WI38 (cell line): ENCODE measurements at regions not wholly inside any gene's neighbourhood (a gene's known extent, or its start where the extent isn't known, plus 50 kb on each side); places are given as distances from the start of the nearest gene placed in this dataset.

Experiments used
- H3K4me3 ChIP-seq: 2 replicates; pipeline ENCODE4 v1.5.1; 2011; ENCODE audit warnings: low read depth, mild to moderate bottlenecking, control low read depth, low read length
- TF ChIP-seq, protein P1 (sequence below): IDR thresholded peaks from 2 replicates; pipeline ENCODE4 v1.5.1; 2012; ENCODE audit warnings: low read depth, mild to moderate bottlenecking, control low read depth, low read length

DNA sequence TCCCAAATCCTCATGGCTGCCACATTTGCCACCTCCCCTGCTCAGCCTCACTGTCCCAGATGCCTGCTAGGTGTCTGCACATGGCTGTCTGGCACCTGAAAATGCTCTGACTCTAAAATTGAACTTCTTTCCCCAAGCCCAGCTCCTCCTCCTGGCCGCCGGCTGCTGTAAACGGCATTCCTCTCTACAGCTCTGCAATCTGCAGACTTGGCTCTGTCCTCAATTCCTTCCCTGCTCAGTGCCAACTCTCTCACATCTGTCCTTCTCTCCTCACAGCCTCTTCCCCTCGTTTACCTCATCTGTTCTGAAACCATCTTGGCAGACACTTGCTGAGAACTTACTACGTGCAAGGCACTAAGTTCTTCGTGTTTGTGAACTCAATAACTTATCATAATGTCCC is 169.4 kb upstream of the SYT13 start:
- TF ChIP-seq, protein P1, sequence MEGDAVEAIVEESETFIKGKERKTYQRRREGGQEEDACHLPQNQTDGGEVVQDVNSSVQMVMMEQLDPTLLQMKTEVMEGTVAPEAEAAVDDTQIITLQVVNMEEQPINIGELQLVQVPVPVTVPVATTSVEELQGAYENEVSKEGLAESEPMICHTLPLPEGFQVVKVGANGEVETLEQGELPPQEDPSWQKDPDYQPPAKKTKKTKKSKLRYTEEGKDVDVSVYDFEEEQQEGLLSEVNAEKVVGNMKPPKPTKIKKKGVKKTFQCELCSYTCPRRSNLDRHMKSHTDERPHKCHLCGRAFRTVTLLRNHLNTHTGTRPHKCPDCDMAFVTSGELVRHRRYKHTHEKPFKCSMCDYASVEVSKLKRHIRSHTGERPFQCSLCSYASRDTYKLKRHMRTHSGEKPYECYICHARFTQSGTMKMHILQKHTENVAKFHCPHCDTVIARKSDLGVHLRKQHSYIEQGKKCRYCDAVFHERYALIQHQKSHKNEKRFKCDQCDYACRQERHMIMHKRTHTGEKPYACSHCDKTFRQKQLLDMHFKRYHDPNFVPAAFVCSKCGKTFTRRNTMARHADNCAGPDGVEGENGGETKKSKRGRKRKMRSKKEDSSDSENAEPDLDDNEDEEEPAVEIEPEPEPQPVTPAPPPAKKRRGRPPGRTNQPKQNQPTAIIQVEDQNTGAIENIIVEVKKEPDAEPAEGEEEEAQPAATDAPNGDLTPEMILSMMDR = no peak
- no peak overlapping the region for H3K4me3 ChIP-seq

DNA sequence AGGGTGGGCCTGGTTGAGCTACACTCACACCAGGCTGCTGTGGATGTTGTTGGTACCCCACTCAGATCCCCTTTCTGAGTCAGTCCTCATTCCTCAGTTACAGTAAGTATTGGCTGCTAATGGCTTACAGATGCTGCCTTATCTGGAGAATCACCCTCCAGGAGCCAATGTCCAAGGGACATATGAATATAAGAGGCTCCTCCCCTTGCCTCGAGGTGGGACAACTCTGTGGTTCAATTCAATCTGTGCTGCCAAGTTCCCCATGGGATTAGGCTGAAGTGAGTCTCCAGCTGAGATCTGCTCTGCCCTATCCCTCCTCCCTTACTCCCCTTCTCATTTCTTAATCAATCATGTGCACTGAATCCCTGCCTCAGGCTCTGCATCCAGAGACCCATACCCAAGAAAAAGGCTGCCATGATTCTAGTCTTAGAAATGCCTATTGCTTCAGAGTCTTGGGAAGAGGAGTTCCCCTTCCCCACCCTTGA is 168.8 kb upstream of the SYT13 start:
- H3K4me3 ChIP-seq = no peak overlapping the region
- TF ChIP-seq, protein P1 = no peak

DNA sequence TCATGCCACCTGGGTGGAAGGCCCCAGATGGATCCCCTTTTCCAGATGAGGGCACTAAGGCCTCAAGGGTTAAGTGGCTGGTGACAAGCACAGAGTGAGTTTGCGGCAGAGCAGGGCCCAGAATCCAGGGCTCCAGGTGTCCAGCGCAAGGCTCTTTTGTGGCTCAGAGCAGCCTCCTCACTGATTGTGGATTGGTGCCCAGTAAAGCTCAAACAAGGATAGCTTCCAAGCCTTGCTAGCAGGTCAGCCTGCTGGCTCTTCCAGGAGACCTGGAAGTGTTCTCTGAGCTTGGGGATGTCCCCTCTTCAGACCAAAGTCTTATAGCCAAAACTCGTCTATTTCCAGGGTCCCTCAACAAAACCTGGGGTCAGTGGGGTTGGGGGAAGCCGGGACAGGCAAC is 167.6 kb upstream of the SYT13 start:
- no peak overlapping the region for H3K4me3 ChIP-seq
- TF ChIP-seq, protein P1 = no peak

DNA sequence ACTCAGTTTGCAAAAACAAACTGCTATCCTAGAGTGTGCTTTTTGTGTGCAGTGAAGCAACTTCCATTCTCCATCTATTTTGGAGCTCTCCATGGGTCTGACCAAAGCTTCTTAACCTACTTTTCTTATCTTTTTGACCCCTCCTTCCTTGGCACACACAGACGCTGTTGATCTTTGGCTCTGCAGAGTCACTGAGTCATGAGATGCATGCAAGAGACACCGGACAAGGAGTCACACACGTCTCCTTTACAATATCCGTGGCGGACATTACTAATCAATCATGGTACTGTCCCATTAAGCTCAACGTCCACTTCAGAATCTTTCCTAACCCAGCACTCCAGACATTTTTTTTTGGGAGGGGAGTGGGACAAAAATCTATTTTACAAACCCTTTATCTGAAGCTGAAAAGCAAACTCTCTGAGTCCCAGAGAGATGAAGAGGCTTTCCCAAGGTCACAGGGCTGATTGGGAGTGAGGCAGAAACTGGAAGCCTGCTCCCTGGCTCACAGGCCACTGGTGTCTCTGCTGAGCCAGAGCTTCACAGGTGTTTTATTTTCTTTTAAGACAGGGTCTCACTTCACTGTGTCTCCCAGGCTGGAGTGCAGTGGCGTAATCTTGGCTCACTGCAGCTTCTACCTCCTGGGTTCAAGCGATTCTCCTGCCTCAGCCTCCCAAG is 165.8 kb upstream of the SYT13 start:
- no peak overlapping the region for H3K4me3 ChIP-seq
- TF ChIP-seq, protein P1 = no peak

DNA sequence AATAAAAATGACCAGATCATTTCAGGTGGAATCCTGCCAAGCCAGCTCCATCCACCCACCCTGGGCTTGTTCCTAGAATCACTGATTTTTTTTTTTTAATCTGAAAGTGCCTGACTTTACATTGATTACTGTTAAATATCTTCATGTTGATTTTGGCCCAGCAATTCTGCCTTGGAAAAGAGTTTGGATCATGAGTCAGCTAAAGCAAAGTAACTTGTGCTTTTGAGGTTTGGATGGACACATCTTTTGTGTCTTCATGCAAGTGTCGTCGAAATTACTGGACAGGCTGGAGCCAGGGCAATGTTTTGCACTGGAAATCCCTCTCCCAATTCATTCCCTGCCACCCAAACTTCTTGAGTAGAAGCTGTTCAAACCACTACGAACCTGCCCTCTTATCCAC is 164.0 kb upstream of the SYT13 start:
- H3K4me3 ChIP-seq = no peak overlapping the region
- TF ChIP-seq, protein P1 = no peak

DNA sequence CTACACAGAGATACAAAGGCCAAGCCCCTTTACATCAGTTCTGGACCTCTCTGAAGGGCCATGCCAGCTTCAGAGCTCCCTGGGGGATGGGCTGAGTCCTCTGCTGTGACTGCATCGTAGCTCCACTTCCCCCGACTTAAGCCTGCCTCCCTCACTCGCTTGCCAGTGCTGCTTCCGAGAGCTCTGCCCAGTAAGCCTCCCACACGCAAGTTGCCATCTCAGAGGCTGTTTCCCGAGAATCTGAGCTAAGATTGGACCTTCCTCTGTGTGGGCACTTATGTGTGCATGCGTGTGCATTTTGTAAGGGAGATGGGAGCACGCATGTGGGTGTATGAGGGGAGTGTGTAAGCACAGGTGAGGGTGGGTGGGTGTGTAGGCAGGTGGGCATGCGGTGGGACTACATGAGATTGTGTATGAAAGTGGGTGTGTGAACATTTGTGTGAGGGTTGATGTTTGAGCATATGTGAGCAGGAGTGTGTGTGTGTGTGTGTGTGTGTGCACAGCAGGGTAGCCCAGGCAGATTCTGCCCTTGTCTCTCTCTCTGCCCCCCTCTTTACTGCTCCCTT is 163.0 kb upstream of the SYT13 start:
- TF ChIP-seq, protein P1 = no peak
- H3K4me3 ChIP-seq = no peak overlapping the region

DNA sequence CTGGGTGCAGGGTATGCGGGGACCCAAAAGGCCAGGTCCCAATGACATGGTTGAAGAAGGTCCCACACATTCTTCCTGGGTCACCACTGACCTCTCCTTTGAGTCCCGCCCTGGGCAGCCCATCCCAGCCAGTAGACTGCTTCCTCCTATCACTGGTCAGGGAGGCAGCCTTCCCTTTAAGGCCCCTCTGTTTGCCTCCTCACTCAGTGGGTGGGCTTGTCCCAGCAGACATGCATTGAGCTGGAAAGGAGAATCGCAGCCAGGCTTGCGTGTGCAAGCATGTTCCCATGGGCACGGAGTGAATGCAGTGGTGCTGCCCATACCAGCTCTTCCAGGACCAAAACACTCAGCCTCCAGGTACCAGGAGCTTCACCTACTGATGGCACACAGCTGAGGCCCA is 162.4 kb upstream of the SYT13 start:
- TF ChIP-seq, protein P1 = no peak
- no peak overlapping the region for H3K4me3 ChIP-seq
